Caco-2 (cell line): ENCODE measurements at regions not wholly inside any gene's neighbourhood (a gene's known extent, or its start where the extent isn't known, plus 50 kb on each side); places are given as distances from the start of the nearest gene placed in this dataset.

Experiments used
- BruUV-seq: library from RNA; stranded (reverse); fragments of 400-500 nt; replicated peaks from 2 replicates; lab custom pipeline; 2021; lab: Mats Ljungman, UMichigan
- CTCF ChIA-PET: fragments of 300-600 bp; sonication (Branson Sonifier 250); formaldehyde crosslinking; loops from one replicate; lab custom pipeline; 2022; ENCODE audit warnings: antibody characterized with exemption; lab: Charles Lee
- POLR2A ChIA-PET: fragments of 300-600 bp; sonication (Branson Sonifier 250); formaldehyde crosslinking; loops from one replicate; lab custom pipeline; 2022; ENCODE audit warnings: antibody characterized with exemption; lab: Charles Lee
- DNase-seq, 2 experiments: peaks; one replicate each; pipeline versions ENCODE4 v3.0.0 to v3.0.0-alpha.2; 2020 to 2022
- H3K27me3 ChIP-seq: replicated peaks from 2 replicates; pipeline ENCODE4 v1.6.0; 2011; ENCODE audit warnings: low read length; ENCODE audit not compliant: control insufficient read depth, insufficient read depth
- H3K36me3 ChIP-seq: 2 replicates; pipeline ENCODE4 v1.5.1; 2011; ENCODE audit warnings: low read length; ENCODE audit not compliant: control insufficient read depth, insufficient read depth
- H3K4me1 ChIP-seq: fragments of 250-450 bp; sonication (Bioruptor Pico); 2 replicates; pipeline ENCODE4 v1.5.1; 2020; ENCODE audit warnings: mild to moderate bottlenecking
- H3K4me3 ChIP-seq: 2 replicates; pipeline ENCODE4 v1.5.1; 2011; ENCODE audit warnings: low read depth, mild to moderate bottlenecking, control low read depth, low read length
- H3K9me3 ChIP-seq: fragments of 250-450 bp; sonication (Bioruptor Pico); 2 replicates; pipeline ENCODE4 v1.5.1; 2020; ENCODE audit warnings: mild to moderate bottlenecking, moderate library complexity
- H3K27ac Mint-ChIP-seq: one replicate; pipeline ENCODE4 v1.8.0; 2022; ENCODE audit warnings: mixed read lengths; ENCODE audit not compliant: unreplicated experiment
- H3K27me3 Mint-ChIP-seq: one replicate; pipeline ENCODE4 v1.8.0; 2022; ENCODE audit warnings: mixed read lengths; ENCODE audit not compliant: insufficient read depth, unreplicated experiment
- H3K36me3 Mint-ChIP-seq: one replicate; pipeline ENCODE4 v1.8.0; 2022; ENCODE audit warnings: mild to moderate bottlenecking, mixed read lengths; ENCODE audit not compliant: insufficient read depth, unreplicated experiment
- H3K4me1 Mint-ChIP-seq: one replicate; pipeline ENCODE4 v1.8.0; 2022; ENCODE audit warnings: low read depth, mixed read lengths; ENCODE audit not compliant: unreplicated experiment
- H3K4me3 Mint-ChIP-seq: one replicate; pipeline ENCODE4 v1.8.0; 2022; ENCODE audit warnings: mild to moderate bottlenecking, moderate library complexity, mixed read lengths; ENCODE audit not compliant: unreplicated experiment
- H3K9me3 Mint-ChIP-seq: one replicate; pipeline ENCODE4 v1.8.0; 2022; ENCODE audit warnings: mixed read lengths; ENCODE audit not compliant: unreplicated experiment
- intact Hi-C: fragments of 100-400 bp; cut with micrococcal nuclease; formaldehyde crosslinking; loops from one replicate; pipeline ENCODE4 v1.10.0; 2022; ENCODE audit not compliant: unreplicated experiment
- TF ChIP-seq, protein P1 (sequence below), 2 experiments: fragments of 200-600 bp in 1 of 2; IDR thresholded peaks; 1 replicate in 1 of 2; 2 replicates in 1 of 2; pipeline versions ENCODE4 v1.5.1 to v1.8.0; 2011 to 2022; ENCODE audit warnings: antibody characterized with exemption in 1 of 2, control low read depth in 1 of 2, inconsistent platforms in 1 of 2, low read depth in 1 of 2, low read length in 1 of 2, mild to moderate bottlenecking in 1 of 2, moderate library complexity in 1 of 2; ENCODE audit not compliant: insufficient read depth in 1 of 2, severe bottlenecking in 1 of 2, unreplicated experiment in 1 of 2

DNA sequence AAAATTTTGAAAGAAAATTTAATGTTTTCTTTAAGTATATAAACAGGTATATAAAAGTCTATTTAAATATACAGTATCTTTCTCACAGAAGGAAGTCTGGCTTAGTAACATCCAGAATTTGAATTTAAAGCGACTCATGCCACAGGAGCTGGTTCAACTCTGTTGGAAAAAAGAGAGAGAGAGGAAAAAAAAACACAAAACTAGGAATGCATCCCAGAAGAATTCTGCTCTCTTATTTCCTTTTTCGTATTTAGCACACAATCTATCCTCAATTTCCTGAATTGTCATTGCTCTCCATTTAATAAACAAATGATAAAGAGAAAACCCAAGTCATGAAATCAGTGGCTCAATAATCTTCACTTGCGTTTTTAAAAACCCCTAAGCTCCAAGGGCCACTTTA lies 107.5 kb upstream of the SCAF8 start:
- ChIA-PET POLR2A (no interaction called here), CTCF (no interaction called here)
- no peak for DNase-seq
- TF ChIP-seq, protein P1, sequence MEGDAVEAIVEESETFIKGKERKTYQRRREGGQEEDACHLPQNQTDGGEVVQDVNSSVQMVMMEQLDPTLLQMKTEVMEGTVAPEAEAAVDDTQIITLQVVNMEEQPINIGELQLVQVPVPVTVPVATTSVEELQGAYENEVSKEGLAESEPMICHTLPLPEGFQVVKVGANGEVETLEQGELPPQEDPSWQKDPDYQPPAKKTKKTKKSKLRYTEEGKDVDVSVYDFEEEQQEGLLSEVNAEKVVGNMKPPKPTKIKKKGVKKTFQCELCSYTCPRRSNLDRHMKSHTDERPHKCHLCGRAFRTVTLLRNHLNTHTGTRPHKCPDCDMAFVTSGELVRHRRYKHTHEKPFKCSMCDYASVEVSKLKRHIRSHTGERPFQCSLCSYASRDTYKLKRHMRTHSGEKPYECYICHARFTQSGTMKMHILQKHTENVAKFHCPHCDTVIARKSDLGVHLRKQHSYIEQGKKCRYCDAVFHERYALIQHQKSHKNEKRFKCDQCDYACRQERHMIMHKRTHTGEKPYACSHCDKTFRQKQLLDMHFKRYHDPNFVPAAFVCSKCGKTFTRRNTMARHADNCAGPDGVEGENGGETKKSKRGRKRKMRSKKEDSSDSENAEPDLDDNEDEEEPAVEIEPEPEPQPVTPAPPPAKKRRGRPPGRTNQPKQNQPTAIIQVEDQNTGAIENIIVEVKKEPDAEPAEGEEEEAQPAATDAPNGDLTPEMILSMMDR (IDR thresholded peaks at IDR 0.05; ENCODE audit: insufficient read depth in 1 of 2, low read depth in 1 of 2, low read length in 1 of 2, severe bottlenecking in 1 of 2, unreplicated experiment in 1 of 2), result no peak
- H3K27me3 Mint-ChIP-seq, result no peaks in the 10 kb centered on the region
- no peak overlapping the region for H3K27ac Mint-ChIP-seq
- H3K4me1 Mint-ChIP-seq, result peaks cover 6% of the 10 kb centered on the region
- Histone ChIP-seq H3K27me3 (no peaks in the 10 kb centered on the region), H3K9me3 (no peaks in the 10 kb centered on the region), H3K36me3 (no peaks in the 10 kb centered on the region), H3K4me3 (no peak overlapping the region), H3K4me1 (no peaks in the 10 kb centered on the region)
- no peaks in the 10 kb centered on the region for H3K36me3 Mint-ChIP-seq
- no peaks in the 10 kb centered on the region for H3K9me3 Mint-ChIP-seq
- H3K4me3 Mint-ChIP-seq, result no peak overlapping the region
- BruUV-seq, result no TSS peak
- intact Hi-C loops, result no loop called here

DNA sequence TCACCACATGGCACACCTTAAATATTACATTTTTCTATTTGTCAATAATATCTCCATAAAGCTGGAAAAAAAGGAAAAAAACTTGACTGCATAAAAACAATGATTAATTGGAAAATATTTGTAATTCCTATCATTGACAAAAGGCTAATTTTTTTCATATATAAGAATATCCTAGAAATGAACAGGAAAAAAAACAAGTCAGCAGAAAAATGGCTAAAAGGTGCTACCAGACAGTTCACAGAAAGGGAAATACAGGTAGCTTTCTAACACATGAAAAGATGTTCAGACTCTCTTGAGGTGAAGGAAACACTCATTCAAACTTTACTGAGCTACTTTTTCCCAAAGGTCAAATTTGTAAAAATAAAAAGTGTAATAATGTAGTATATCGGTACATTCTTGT lies 104.1 kb upstream of the SCAF8 start:
- Mint-ChIP-seq H3K27ac (no peak overlapping the region), H3K36me3 (no peaks in the 10 kb centered on the region), H3K27me3 (no peaks in the 10 kb centered on the region), H3K4me3 (no peak overlapping the region), H3K9me3 (no peaks in the 10 kb centered on the region), H3K4me1 (peaks cover 6% of the 10 kb centered on the region)
- no TSS peak for BruUV-seq
- no peaks in the 10 kb centered on the region for H3K9me3 ChIP-seq
- ChIA-PET CTCF (no interaction called here), POLR2A (no interaction called here)
- TF ChIP-seq, protein P1 (IDR thresholded peaks at IDR 0.05; ENCODE audit: insufficient read depth in 1 of 2, low read depth in 1 of 2, low read length in 1 of 2, severe bottlenecking in 1 of 2, unreplicated experiment in 1 of 2), result no peak
- no peak overlapping the region for H3K4me3 ChIP-seq
- no peaks in the 10 kb centered on the region for H3K36me3 ChIP-seq
- DNase-seq, result no peak
- H3K27me3 ChIP-seq, result no peaks in the 10 kb centered on the region
- H3K4me1 ChIP-seq, result no peaks in the 10 kb centered on the region
- intact Hi-C loops, result no loop called here

DNA sequence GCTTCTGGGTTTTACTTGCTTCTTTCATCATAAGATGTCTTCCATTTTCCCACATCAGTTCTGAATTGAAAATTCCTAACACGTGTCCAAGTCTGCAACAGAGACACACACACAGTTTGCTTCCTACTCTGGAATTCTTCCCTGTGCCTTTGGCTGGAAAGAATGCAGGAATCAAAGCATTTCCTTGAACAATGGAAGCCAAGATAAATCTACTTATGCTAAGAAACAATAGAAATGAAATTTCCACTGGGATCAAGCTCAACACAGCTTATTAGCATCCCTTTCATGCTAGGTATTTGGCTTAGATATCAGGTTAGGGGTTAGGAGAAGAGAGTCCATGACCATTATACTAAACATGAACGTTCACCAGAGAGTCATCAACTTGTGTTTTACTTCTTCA lies 101.1 kb upstream of the SCAF8 start:
- no peaks in the 10 kb centered on the region for H3K4me1 Mint-ChIP-seq
- Histone ChIP-seq H3K4me1 (no peaks in the 10 kb centered on the region), H3K4me3 (no peak overlapping the region), H3K9me3 (no peaks in the 10 kb centered on the region), H3K36me3 (no peaks in the 10 kb centered on the region), H3K27me3 (no peaks in the 10 kb centered on the region)
- no TSS peak for BruUV-seq
- no peak overlapping the region for H3K4me3 Mint-ChIP-seq
- H3K27me3 Mint-ChIP-seq, result no peaks in the 10 kb centered on the region
- TF ChIP-seq, protein P1 (IDR thresholded peaks at IDR 0.05; ENCODE audit: insufficient read depth in 1 of 2, low read depth in 1 of 2, low read length in 1 of 2, severe bottlenecking in 1 of 2, unreplicated experiment in 1 of 2), result no peak
- CTCF ChIA-PET, result no interaction called here
- H3K9me3 Mint-ChIP-seq, result no peaks in the 10 kb centered on the region
- POLR2A ChIA-PET, result no interaction called here
- DNase-seq, result no peak
- no peaks in the 10 kb centered on the region for H3K36me3 Mint-ChIP-seq
- H3K27ac Mint-ChIP-seq, result no peak overlapping the region
- intact Hi-C loops, result no loop called here
